IMR-90 (cell line): ENCODE measurements at regions not wholly inside any gene's neighbourhood (a gene's known extent, or its start where the extent isn't known, plus 50 kb on each side); places are given as distances from the start of the nearest gene placed in this dataset.

Experiments
- ATAC-seq: fragments of 200-7000 bp; cut with Tn5 transposase; 2 replicates; pipeline ENCODE4 v1.9.1; 2020; ENCODE audit warnings: low read depth, mild to moderate bottlenecking, moderate library complexity
- BruUV-seq: library from RNA; stranded (reverse); fragments of 400-500 nt; replicated peaks from 2 replicates; lab custom pipeline; 2021; lab: Mats Ljungman, UMichigan
- CTCF ChIA-PET: fragments of 300-600 bp; formaldehyde crosslinking; extraction: SDS; loops from one replicate; lab custom pipeline; 2021; ENCODE audit warnings: antibody characterized with exemption; lab: Yijun Ruan, JAX
- POLR2A ChIA-PET: fragments of 300-600 bp; sonication (Branson Sonifier 250); formaldehyde crosslinking; loops from one replicate; lab custom pipeline; 2022; ENCODE audit warnings: antibody characterized with exemption; ENCODE audit not compliant: unreplicated experiment; lab: Charles Lee
- DNase-seq: peaks from one replicate; pipeline ENCODE4 v3.0.0; 2013
- H2AFZ ChIP-seq: replicated peaks from 2 replicates; pipeline ENCODE3; 2013; ENCODE audit warnings: low read length, mild to moderate bottlenecking; ENCODE audit not compliant: poor library complexity
- H2AK5ac ChIP-seq: 2 replicates; pipeline ENCODE4 v1.6.1; 2013; ENCODE audit warnings: low read depth, low read length, inconsistent platforms
- H2AK9ac ChIP-seq: replicated peaks from 2 replicates; pipeline ENCODE3; 2013; ENCODE audit warnings: mild to moderate bottlenecking, low read depth, low read length, moderate library complexity; ENCODE audit not compliant: poor library complexity
- H2BK120ac ChIP-seq: 2 replicates; pipeline ENCODE4 v1.6.1; 2013; ENCODE audit warnings: low read depth, low read length, inconsistent platforms
- H2BK15ac ChIP-seq: 3 replicates; pipeline ENCODE4 v1.6.1; 2013; ENCODE audit warnings: low read depth, low read length, inconsistent platforms
- H2BK20ac ChIP-seq: 2 replicates; pipeline ENCODE4 v1.6.1; 2013; ENCODE audit warnings: low read depth, mild to moderate bottlenecking, inconsistent platforms, low read length, moderate library complexity
- H2BK5ac ChIP-seq: 2 replicates; pipeline ENCODE4 v1.6.1; 2013; ENCODE audit warnings: mild to moderate bottlenecking, low read depth, low read length, inconsistent platforms; ENCODE audit not compliant: poor library complexity, severe bottlenecking
- H3K14ac ChIP-seq: replicated peaks from 2 replicates; pipeline ENCODE4 v1.6.1; 2013; ENCODE audit warnings: low read depth, low read length, inconsistent platforms
- H3K18ac ChIP-seq: 2 replicates; pipeline ENCODE4 v1.6.1; 2013; ENCODE audit warnings: low read depth, low read length, control low read depth
- H3K23ac ChIP-seq: 2 replicates; pipeline ENCODE4 v1.6.1; 2013; ENCODE audit warnings: low read depth, low read length, inconsistent platforms
- H3K27ac ChIP-seq: 2 replicates; pipeline ENCODE4 v1.5.1; 2013; ENCODE audit warnings: mild to moderate bottlenecking, control low read depth, low read length; ENCODE audit not compliant: insufficient read depth
- H3K27me3 ChIP-seq: 2 replicates; pipeline ENCODE4 v1.6.1; 2013; ENCODE audit warnings: low read length; ENCODE audit not compliant: control insufficient read depth, insufficient read depth
- H3K36me3 ChIP-seq: 2 replicates; pipeline ENCODE4 v1.6.1; 2013; ENCODE audit warnings: low read length, mixed read lengths; ENCODE audit not compliant: control insufficient read depth, insufficient read depth
- H3K4ac ChIP-seq: 2 replicates; pipeline ENCODE4 v1.6.1; 2013; ENCODE audit warnings: low read depth, low read length, inconsistent platforms
- H3K4me1 ChIP-seq: 2 replicates; pipeline ENCODE4 v1.6.1; 2013; ENCODE audit warnings: low read length, mixed read lengths; ENCODE audit not compliant: control insufficient read depth, insufficient read depth
- H3K4me2 ChIP-seq: 2 replicates; pipeline ENCODE4 v1.6.1; 2013; ENCODE audit warnings: low read depth, mild to moderate bottlenecking, control low read depth, low read length, moderate library complexity
- H3K4me3 ChIP-seq: 2 replicates; pipeline ENCODE4 v1.5.1; 2013; ENCODE audit warnings: low read depth, mild to moderate bottlenecking, control low read depth, low read length, moderate library complexity; ENCODE audit not compliant: insufficient read depth
- H3K56ac ChIP-seq: 2 replicates; pipeline ENCODE4 v1.6.1; 2013; ENCODE audit warnings: low read length, inconsistent platforms; ENCODE audit not compliant: insufficient read depth; ENCODE audit errors: extremely low read depth
- H3K79me1 ChIP-seq, 2 experiments: 2 replicates each; pipeline ENCODE4 v1.6.1; 2013; ENCODE audit warnings: low read length in 2 of 2, inconsistent platforms in 1 of 2, low read depth in 1 of 2
- H3K9ac ChIP-seq: 2 replicates; pipeline ENCODE4 v1.6.1; 2013; ENCODE audit warnings: low read depth, low read length, control low read depth
- H3K9me1 ChIP-seq: 2 replicates; pipeline ENCODE4 v1.6.1; 2013; ENCODE audit warnings: low read length, inconsistent platforms; ENCODE audit not compliant: insufficient read depth
- H3K9me3 ChIP-seq: 2 replicates; pipeline ENCODE4 v1.6.1; 2013; ENCODE audit warnings: low read length; ENCODE audit not compliant: control insufficient read depth, insufficient read depth
- H4K20me1 ChIP-seq: 2 replicates; pipeline ENCODE4 v1.6.1; 2013; ENCODE audit warnings: low read length, inconsistent platforms; ENCODE audit not compliant: insufficient read depth
- H4K5ac ChIP-seq: 2 replicates; pipeline ENCODE4 v1.6.1; 2013; ENCODE audit warnings: mild to moderate bottlenecking, low read depth, low read length, control low read depth
- H4K8ac ChIP-seq, 2 experiments: 2 replicates each; pipeline ENCODE4 v1.6.1; 2013; ENCODE audit warnings: low read depth in 2 of 2, low read length in 2 of 2, control low read depth in 1 of 2, inconsistent platforms in 1 of 2
- H4K91ac ChIP-seq: 2 replicates; pipeline ENCODE4 v1.6.1; 2013; ENCODE audit warnings: low read depth, low read length, inconsistent platforms; ENCODE audit not compliant: insufficient read depth
- CEBPB ChIP-seq: IDR thresholded peaks from 2 replicates; pipeline ENCODE4 v1.6.1; 2012; ENCODE audit warnings: low read depth, low read length, improper control_type of control experiment
- NFE2L2 ChIP-seq: fragments of 150-350 bp; IDR thresholded peaks from 2 replicates; pipeline ENCODE4 v1.6.1; 2016; ENCODE audit warnings: low read depth, mild to moderate bottlenecking, low read length
- WGBS, 2 experiments: methylation state at CpG; one replicate each; pipeline versions ENCODE4 v1.1.5 to v1.1.7; 2013; ENCODE audit warnings: missing lambda C conversion rate in 2 of 2; ENCODE audit not compliant: insufficient read length in 1 of 2; ENCODE audit errors: extremely low coverage in 2 of 2; 5-methylcytosine and 5-hydroxymethylcytosine counted together
- dilution Hi-C: fragments of 300-500 bp; cut with HindIII; formaldehyde crosslinking; loops from one replicate; pipeline ENCODE4 v1.14.3; 2018; ENCODE audit warnings: low sequenced_read_pairs; ENCODE audit not compliant: unreplicated experiment
- in situ Hi-C: fragments of 300-500 bp; cut with MboI; formaldehyde crosslinking; loops from 3 replicates; pipeline ENCODE4 v1.14.3; 2019; ENCODE audit warnings: low sequenced_read_pairs, inconsistent platforms, mixed read lengths
- intact Hi-C: fragments of 100-400 bp; cut with micrococcal nuclease; formaldehyde crosslinking; loops from 2 replicates; pipeline ENCODE4 v1.10.0; 2022

DNA sequence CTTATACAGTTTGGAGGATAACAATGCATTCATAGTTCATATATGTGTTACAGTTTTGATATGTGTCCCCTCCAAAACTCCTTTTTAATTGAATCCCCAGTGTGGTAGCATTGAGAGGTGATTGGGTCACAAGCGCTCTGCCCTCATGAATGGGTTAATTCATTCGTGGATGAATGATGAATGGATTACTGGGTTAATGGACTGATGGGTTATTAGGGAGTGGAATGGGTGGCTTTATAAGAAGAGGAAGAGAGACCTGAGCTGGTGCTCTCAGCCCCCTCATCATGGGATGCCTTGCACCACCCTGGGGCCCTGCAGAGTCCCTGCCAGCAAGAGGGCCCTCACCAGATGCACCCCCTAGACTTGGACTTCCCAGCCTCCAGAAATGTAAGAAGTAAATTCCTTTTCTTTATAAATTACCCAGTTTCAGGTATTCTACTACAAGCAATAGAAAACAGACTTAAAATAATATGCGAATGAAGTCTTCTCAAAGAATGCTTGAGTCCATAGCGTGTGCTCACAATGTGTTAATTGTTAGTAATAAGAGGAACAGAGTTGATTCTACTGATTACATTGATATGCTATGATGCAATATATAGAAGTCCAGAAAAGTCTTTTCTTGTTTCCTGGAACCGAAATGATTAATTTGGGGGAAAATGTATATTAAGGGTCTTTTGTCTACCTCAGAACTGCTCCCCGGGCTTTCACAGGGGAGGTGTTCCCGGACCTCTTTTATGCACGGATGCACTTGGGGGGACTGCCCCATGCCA lies 190.2 kb downstream of the ERCC6L2 start:
- Histone ChIP-seq H2BK20ac (no peak overlapping the region), H3K9me3 (no peaks in the 10 kb centered on the region), H3K9ac (no peak overlapping the region), H2AK5ac (no peak overlapping the region), H4K8ac (no peak overlapping the region), H3K4ac (no peak overlapping the region), H2BK15ac (no peak overlapping the region), H3K27ac (no peak overlapping the region), H3K4me2 (no peak overlapping the region), H2AK9ac (no peak overlapping the region), H3K4me3 (no peak overlapping the region), H3K9me1 (no peaks in the 10 kb centered on the region; the same call in 1 of the 2 replicates), H4K5ac (no peak overlapping the region), H3K56ac (no peak overlapping the region), H2BK120ac (no peak overlapping the region), H4K20me1 (no peaks in the 10 kb centered on the region), H3K27me3 (peaks cover 9% of the 10 kb centered on the region), H3K4me1 (peaks cover 2% of the 10 kb centered on the region; the same call in 1 of the 2 replicates), H3K23ac (no peak overlapping the region), H3K14ac (no peak overlapping the region), H3K36me3 (no peaks in the 10 kb centered on the region), H3K18ac (no peak overlapping the region), H2AFZ (no peak overlapping the region), H2BK5ac (no peak overlapping the region), H4K91ac (no peak overlapping the region), H3K79me1 (no peaks in the 10 kb centered on the region)
- ChIA-PET CTCF (no interaction called here), POLR2A (no interaction called here)
- no TSS peak for BruUV-seq
- no peak for DNase-seq
- dilution Hi-C loops, result no loop called here
- in situ Hi-C loops, result no loop called here
- WGBS, 2 experiments, result 100% methylated on average over 2 of the region's 8 CpGs; no CpG with 5 or more reads in 1 of the 2 experiments
- ATAC-seq, result no peak
- TF ChIP-seq CEBPB (0 out of 2 replicates have a peak, but pooled peaks have one; percentile 44), NFE2L2 (no peak)
- intact Hi-C loops, result no loop called here
